NCI-H1694 (cell line): ENCODE measurements at regions not wholly inside any gene's neighbourhood (a gene's known extent, or its start where the extent isn't known, plus 50 kb on each side); places are given as distances from the start of the nearest gene placed in this dataset.
"Not testable (repeated sequence)": the region's sequence is repeated elsewhere in the genome, so short reads cannot be mapped to it uniquely, and the experiment has no call there.

Experiments used
- DNase-seq: peaks from one replicate; lab custom pipeline; 2025; lab: John Stamatoyannopoulos, UW

GRCh38 chr2:22970284-22970975, 414.5 kb upstream of the KLHL29 start:
- DNase-seq, result no peak

- no peak for DNase-seq
Observed at GRCh38 chr2:22970991-22971390, 414.0 kb upstream of the KLHL29 start.

- no peak for DNase-seq
Observed at GRCh38 chr2:22981785-22982184, 403.2 kb upstream of the KLHL29 start.

GRCh38 chr2:22984152-22984551, 400.8 kb upstream of the KLHL29 start:
- DNase-seq, result not testable (repeated sequence)

GRCh38 chr2:22990246-22990645, 394.7 kb upstream of the KLHL29 start:
- DNase-seq, result no peak

GRCh38 chr2:22991844-22992243, 393.1 kb upstream of the KLHL29 start:
- DNase-seq, result no peak

GRCh38 chr2:22992441-22992840, 392.5 kb upstream of the KLHL29 start:
- DNase-seq, result no peak

GRCh38 chr2:22993250-22993649, 391.7 kb upstream of the KLHL29 start:
- no peak for DNase-seq

- no peak for DNase-seq
Observed at GRCh38 chr2:22995576-22995975, 389.4 kb upstream of the KLHL29 start.

- DNase-seq, result no peak
Observed at GRCh38 chr2:22996911-22997310, 388.1 kb upstream of the KLHL29 start.

- no peak for DNase-seq
Observed at GRCh38 chr2:22998359-22998758, 386.6 kb upstream of the KLHL29 start.

GRCh38 chr2:22999951-23000350, 385.0 kb upstream of the KLHL29 start:
- DNase-seq, result no peak

GRCh38 chr2:23002234-23002633, 382.7 kb upstream of the KLHL29 start:
- no peak for DNase-seq

GRCh38 chr2:23005469-23005868, 379.5 kb upstream of the KLHL29 start:
- no peak for DNase-seq

GRCh38 chr2:23007631-23008235, 377.2 kb upstream of the KLHL29 start:
- DNase-seq, result no peak

- no peak for DNase-seq
Observed at GRCh38 chr2:23008440-23008839, 376.5 kb upstream of the KLHL29 start.

GRCh38 chr2:23008951-23009350, 376.0 kb upstream of the KLHL29 start:
- no peak for DNase-seq

- DNase-seq, result no peak
Observed at GRCh38 chr2:23009545-23010149, 375.3 kb upstream of the KLHL29 start.

- DNase-seq, result no peak
Observed at GRCh38 chr2:23012499-23012898, 372.5 kb upstream of the KLHL29 start.

GRCh38 chr2:23015651-23016200, 369.3 kb upstream of the KLHL29 start:
- DNase-seq, result no peak

- DNase-seq, result no peak
Observed at GRCh38 chr2:23019476-23019875, 365.5 kb upstream of the KLHL29 start.

- DNase-seq, result no peak
Observed at GRCh38 chr2:23020659-23021058, 364.3 kb upstream of the KLHL29 start.
